HG02798 (cell line): ENCODE measurements at regions not wholly inside any gene's neighbourhood (a gene's known extent, or its start where the extent isn't known, plus 50 kb on each side); places are given as distances from the start of the nearest gene placed in this dataset.

ENCODE experiments used
- ATAC-seq: cut with Tn5 transposase; IDR thresholded peaks from one replicate; pipeline ENCODE4 v1.9.1; 2021; ENCODE audit warnings: mild to moderate bottlenecking; ENCODE audit not compliant: unreplicated experiment, poor library complexity

DNA sequence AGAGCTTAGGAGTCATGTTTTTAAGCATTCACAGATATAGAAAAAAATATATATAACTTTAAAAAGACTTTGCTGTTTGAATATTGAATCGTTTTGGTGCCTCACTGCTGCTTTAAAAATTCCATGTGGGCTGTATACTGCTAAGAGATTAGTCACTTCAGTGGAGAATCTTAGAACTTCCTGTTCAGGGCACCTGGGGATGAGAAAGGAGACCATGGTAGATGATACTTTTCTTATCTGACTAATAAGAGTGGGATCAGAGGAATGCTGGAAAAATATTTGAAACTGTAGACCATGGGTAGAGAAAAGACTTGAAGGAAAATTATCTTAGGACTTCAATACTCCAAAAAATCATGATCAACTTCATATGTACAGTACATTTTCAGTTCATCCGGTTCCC is 442.2 kb upstream of the SETBP1 start:
- ATAC-seq: no peak

DNA sequence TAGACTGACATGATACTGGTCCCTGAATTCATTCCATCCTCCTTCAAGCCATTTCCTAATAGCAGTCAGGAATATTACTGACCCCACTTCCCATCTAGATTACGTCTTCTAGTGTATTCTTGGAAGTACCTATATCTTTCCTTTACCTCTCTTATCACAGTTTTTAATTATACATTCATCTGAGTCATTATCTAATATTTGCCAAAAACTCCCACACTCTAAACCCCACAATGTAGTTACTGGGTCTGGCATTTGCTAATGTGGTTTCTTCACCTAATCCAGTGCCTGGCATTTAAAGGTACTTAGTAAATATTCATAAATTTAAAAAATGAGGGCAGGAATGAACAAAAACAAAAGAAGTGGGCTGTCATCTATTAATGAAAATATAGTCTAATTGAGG is 441.8 kb upstream of the SETBP1 start:
- ATAC-seq: no peak

DNA sequence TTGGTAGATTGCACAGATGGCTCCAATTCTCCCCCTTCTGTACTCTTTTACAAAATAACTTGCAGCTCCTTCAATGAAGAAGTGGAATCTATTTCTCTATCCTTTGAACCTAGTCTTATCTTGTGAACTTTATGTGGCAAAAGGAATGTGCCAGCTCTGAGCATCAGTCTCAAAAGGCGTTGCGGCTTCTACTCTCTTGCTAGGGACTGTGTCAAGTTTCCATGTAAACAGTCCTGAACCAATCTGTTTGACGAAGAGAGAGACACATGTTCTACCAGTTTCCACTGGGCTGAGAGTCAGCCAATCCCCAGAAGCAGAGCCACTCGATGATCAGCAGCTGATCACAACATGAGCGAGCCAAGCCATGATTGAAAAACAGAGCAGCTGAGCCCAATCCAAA is 439.7 kb upstream of the SETBP1 start:
- no peak for ATAC-seq

DNA sequence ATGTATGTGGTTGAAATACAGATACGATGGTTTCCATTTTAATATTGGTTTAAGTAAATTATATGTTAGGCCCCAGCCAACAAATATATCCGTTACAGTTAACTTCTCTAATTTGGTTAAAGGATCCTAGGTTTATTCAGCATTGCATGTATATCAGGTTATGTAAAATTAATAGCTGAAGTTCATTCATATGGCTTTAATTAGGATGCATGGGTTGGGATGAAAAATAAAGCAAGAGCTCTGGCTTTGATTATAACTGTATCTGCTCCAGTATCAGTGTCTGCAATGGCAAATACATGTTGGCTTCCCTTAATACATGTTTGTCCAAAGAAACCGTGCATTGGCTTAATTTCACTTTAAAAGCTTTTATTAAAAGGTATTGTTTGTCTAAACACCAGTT is 435.7 kb upstream of the SETBP1 start:
- ATAC-seq: no peak

DNA sequence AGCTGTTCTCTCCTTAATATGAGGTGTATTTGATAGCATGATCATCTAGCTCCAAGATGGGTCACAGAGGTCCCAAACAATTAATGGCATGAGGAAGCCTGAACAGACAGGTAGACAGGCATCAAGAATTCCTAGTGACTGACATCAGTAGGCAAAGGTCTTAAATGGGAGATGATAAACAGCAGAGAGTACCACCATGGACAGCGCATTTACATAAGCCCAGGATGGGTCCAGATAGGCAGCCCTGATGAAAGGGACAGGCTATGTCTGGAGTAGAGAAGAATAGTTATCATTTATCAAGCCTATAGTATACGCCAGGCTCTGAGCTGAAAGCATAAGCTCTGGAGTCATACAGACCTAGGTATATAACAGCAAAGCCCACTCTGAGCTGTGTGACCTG is 434.7 kb upstream of the SETBP1 start:
- ATAC-seq: no peak

DNA sequence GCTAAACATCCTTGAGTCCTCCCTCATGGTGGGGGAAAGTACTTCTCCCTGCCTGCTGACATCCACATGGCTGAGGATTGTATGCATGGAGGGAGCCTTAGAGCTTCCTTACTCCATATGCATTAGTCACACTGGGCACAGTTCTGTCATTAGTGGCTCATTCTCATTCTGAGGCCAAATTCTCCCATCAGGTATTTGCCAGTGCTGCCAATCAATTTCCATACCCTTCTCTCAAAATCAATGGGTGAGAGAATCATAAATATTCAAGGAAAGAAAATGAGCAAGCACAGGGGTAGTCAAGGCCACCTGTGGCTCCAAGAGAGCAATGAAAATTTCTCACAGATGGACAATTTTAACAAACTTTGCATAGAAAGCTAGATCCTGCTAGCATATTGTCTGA is 422.6 kb upstream of the SETBP1 start:
- ATAC-seq: no peak

DNA sequence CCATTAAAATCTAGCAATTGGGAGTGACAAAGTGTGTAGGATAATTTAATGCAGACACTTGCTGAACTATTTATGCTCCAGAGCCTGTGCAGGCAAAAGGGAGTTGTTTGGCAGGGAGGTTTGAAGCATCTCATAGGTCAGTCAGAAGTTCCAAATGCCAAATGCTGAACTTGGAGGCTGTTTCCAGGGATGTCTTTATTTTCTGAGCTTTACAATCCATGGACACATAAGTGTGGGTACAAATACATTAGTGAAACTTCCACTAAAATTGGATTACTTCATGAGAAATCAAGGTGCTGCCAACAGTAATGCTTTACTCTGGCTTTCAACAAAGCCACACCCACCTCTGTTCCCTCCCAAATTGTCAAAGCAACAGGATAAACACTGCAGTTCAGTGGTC is 422.1 kb upstream of the SETBP1 start:
- no peak for ATAC-seq

DNA sequence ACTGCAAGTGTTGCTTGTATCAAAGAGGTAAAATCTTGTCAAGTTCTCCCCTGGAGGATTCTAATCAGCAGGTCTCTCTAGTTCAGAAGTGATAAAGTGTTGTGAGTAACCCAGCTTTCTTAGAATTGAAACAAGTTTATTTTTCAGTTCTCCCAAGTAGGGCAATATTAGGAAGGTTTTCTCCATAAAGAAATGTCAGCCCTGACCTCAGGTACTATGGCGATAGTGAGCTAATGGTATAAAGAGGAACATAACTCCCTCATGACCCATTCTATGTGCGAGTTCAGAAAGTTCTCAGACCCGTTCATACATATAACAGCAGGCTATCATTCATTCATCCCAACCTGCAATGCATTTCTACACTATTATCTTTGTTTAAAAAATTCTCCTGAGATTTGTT is 421.1 kb upstream of the SETBP1 start:
- no peak for ATAC-seq

DNA sequence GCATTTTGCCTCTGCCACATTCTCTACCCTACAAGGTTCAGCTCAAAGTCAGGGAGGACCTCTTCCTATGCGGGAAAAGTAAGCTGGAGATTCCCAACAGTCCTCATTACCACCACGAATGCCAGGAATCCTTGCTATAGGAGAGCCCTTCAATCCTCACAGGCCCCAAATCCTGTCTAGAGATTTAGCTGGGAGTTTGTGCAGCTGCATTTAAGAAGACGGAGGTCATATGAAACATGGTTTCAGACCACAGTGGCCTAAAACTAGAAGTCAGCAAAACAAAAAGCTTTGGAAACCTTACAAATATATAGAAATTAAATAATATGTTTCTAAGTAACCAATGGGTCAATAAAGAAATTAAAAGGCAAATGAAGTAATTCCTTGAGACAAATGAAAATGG is 415.3 kb upstream of the SETBP1 start:
- ATAC-seq: no peak

DNA sequence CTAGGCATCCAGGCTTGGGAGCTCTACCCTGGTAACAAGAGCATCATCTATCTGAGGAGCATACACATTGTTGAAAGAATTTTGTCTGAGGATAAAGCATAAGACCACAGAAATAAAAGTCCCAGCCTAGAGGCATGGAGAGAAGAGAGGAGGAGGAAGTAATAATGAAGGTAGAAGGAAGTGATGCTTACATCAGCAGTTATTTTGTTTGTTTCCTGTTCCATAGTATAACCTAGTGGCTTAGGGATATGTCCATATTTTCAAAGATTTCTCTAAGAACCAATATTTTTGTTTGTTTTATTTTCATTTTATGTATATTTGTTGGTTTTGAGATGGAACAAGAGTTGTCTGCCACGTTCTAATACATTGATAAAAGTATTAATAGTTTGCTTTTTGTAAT is 407.4 kb upstream of the SETBP1 start:
- no peak for ATAC-seq

DNA sequence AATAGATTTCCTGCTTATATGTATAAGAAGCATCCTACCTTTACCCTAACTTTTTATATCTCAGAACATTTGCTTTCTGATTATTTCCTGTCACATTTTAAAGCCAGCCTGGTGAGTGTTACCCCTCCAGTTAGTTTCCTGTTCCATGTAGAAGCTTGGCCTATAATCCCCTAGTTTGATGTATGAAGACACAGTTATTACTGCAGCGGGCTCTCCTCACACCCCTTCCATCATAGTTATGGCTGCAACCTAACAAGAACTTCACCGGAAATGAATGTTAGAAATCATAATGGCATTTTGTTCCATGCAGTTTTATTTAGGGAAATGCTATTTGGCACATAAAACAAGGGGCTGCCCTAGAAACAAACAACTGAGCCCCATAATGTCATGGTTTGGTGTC is 400.2 kb upstream of the SETBP1 start:
- no peak for ATAC-seq

DNA sequence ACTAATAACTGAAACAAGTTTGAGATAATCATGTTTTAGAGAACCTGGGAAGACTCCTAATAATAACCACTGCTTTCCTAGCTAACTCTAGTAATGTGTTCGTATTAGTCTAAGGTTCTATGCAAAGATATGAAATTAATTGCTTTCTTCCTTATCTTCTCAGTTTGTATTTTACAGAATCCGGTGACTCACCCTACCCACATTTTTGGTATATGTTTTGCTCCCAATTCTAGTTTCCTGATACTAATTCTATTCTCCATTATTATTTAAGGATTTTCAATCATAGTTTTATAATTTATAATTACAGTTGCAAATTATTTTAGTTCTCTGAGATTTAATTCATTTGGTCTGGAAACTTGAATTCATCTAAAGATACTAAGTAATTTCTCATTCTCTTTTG is 394.6 kb upstream of the SETBP1 start:
- no peak for ATAC-seq

DNA sequence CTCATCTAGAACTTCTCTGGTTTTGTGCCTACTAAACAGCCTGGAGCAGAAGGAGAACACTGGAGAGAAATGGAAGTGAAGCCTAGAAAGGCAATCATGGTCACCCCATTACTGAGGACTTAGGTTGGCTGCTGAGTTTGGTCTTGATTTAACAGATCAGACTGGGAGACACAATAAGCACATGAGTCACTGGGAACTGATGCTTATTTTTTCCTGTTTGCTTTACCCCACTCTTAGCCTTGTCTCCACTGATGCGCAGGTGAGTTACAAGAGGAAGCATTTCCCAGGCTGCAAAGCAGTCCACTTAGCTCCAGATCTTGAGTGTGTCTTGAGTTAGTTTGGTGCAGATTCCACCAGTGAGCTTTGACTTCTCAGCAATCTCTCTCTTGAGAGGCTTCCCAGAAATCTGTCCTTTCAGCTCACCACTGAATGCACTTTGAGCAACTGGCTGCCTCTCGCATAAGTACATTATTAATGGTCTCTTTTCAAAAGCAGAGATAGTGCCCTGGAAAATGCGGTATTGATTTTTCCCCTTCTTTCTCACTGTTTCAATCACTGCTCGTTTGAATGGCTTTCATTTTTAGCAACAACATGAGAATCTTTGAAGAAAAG is 390.2 kb upstream of the SETBP1 start:
- no peak for ATAC-seq

DNA sequence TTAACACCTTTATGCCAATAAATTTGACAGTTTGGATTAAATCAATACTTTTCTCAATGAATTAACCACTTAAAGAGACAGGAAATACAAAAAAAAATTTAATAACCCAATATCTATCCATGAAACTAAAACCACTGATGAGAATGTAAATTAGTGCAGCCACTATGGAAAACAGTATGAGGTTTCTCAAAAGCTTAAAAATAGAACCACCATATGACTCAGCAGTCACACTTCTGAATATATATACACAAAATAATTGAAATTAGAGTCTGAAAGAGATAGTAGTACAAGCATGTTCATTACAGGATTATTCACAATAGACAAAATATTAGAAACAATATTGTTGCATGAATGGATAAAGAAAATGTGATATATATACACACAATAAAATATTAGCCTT is 382.1 kb upstream of the SETBP1 start:
- ATAC-seq: no peak

DNA sequence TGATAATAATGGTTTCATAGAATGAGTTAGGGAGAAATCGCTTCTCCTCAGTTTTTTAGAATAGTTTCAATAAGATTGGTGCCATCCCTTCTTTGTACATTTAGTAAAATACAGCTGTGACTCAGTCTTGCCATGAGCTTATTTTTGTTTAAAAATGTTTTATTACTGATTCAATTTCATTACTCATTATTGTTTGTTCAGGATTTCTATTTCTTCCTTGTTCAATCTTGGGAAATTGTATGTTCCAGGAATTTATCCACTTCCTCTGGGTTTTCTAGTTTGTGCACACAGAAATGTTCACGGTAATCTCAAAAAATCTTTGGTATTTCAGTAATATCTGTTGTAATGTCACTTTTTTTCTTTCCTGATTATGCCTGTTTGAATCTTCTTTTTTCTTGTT is 371.5 kb upstream of the SETBP1 start:
- ATAC-seq: no peak

DNA sequence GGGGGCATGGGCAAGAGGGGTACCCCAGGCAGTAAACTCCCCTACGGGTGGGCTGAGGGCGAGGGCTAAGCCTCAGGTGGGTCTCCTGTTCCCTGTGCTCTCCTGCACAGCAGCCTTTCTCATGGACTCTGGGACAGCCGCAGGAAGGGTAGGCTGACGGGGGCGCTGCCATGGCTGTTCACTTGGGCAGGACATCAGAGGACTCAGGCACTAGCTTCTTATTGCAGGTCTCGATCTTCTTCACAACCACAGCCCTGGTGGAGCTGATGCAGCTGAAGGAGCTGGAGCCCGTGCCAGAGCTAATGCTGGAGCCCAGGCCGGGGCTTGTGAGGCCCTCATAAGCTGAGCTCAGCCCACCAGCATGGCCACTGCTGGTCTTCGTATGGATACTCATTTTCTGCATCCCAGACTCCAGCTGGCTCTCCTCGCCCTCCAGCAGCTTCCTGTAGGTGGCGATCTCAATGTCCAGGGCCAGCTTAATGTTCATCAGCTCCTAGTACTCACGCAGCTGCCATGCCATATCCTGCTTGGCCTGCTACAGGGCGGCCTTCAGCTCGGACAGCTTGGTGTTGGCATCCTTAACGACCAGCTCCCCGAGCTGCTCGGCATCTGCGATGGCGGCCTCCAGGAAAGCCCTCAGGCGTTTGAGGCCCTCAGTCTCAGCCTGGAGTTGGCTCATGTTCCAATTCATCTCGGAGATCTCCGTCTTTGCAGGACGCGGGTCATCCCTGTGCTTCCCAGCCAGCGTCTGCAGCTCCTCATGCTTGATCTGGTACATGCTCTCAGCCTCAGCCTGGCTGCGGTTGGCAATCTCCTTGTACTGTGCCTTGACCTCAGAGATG is 359.8 kb upstream of the SETBP1 start:
- ATAC-seq: no peak

DNA sequence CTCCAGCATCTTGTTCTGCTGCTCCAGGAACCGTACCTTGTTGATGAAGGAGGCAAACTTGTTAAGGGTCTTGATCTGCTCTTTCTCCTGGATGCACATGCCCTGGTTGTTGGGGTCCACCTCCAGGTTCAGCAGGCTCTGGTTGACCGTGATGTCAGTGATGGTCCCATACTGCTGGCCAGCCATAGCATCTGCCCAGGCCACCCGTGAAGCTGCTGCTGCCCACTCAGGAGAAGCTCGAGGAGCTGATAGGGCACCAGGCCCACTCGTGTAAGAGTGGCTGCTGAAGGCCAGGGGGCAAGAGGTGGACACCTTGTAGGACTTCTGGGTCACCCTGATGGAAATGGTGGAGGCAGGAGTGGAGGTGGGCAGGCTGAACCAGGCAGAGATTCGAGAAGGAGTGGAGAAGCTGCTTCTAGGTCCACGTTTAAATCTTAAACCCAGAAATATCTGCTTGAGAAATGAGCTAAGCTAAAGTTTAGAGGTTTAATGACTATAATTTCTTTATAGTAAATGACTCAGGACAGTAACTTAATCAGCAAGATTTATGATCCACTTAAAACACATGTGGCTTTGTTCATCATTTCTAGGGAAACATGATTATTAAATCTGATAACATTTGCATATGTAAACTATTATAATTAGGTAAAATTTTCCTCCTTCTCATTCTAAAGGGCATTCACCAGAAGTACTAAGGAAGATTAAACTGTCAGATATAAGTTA is 358.7 kb upstream of the SETBP1 start:
- ATAC-seq: no peak

DNA sequence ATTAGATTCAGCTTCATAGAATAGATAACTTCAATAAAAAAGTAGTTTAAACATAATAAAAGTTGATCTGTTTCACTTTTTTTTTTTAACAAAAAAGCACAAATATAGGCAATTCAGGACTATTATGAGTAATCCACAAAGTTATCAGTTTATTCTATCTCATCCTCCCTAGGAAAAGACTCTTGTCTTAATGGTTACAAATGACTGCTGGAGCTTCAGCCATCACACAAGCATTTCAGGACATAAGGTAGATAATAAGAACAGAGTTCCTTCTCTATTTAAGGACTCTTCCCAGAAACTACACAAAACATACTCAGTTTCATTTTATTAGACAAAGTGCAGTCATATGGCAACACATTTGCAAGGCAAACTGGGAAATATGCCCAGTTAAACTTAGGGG is 357.6 kb upstream of the SETBP1 start:
- no peak for ATAC-seq

DNA sequence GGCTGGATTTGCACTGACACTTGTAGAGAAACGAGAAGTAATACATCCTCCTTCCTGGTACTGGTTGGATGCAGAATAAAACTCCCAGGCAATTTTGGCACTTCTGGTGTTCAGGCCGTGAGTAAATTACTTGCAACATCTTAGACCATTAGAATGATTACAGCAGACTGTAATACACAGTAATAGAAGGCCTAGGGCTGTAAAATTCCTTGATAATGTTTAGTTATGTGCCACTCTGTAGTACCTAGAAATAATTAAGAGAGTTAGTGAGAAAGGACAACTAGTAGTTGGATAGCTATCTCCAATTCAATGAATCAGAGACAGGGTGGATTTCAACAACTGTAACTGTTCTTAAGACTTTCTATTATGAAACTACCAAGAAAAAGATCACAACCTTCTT is 356.3 kb upstream of the SETBP1 start:
- ATAC-seq: no peak

DNA sequence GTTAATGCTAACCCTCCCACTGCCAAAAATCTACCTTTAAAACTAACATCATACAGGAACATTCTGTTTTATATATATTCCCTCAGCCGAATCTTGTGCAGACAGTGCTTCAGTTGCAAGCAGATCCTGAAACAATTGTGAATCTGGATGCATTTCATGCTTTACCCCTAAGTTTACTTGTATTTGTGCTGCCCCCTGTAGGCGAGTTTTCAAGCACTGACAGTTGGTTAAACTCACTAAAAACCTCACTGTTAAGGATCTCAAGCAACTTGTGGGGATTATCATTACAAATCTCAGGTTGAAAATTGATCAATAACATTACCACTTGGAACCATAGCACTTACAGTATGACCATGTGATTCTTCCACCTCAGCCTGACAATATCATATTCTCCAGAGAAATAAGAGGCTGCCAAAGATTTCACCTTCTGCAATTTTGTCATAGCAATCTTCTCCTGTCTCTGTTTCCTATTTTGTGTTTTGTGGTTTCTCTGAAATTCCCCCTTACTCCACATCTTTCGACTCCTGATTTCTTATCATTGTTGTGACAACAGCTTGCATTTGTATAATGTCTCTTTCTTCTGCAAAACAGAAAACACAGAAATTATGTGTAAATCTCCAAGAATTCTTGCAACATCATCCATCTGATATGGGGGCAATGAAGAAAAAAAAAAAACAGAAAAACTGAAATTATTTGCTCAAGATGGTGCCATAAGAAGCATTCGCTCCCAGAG is 354.6 kb upstream of the SETBP1 start:
- no peak for ATAC-seq
